Neural cell (in vitro differentiated cells): ENCODE measurements at regions not wholly inside any gene's neighbourhood (a gene's known extent, or its start where the extent isn't known, plus 50 kb on each side); places are given as distances from the start of the nearest gene placed in this dataset.

Experiments
- CTCF ChIP-seq: fragments of 450-650 bp; IDR thresholded peaks from 2 replicates; pipeline ENCODE4 v1.5.1; 2014; ENCODE audit warnings: antibody characterized with exemption, mild to moderate bottlenecking, moderate library complexity; ENCODE audit not compliant: poor library complexity, severe bottlenecking
- MXI1 ChIP-seq: fragments of 450-650 bp; conservative IDR thresholded peaks from 2 replicates; pipeline ENCODE4 v1.6.1; 2014; ENCODE audit warnings: antibody characterized with exemption, mild to moderate bottlenecking; ENCODE audit not compliant: poor library complexity, severe bottlenecking
- TAF1 ChIP-seq: IDR thresholded peaks from 2 replicates; pipeline ENCODE4 v1.6.1; 2012; ENCODE audit warnings: low read depth

DNA sequence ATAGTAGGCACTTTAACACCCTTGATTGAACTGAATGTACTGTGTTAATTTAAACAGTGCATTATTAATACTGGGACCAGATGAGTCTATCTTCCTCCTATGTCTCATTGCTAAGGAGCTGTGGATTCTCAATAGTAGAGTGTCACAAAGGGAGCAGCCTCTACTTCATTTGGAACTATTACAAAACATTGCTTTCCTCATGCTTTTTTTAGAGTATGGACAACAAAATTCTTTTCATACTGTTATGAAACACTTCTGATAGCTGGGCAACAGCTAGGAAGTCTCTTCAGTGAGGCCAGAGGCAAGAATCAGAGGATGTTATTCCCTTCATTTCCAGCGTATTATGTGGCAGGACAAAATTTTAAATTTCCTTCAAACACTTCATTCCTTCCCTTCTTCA is 160.8 kb downstream of the FBXO8 start:
- TF ChIP-seq CTCF: no peak
- TF ChIP-seq MXI1: no peak
- no peak for TF ChIP-seq TAF1
